ENCODE measurements at regions not wholly inside any gene's neighbourhood (a gene's known extent, or its start where the extent isn't known, plus 50 kb on each side); places are given as distances from the start of the nearest gene placed in this dataset.

- no peak for FAIRE-seq
- 12% methylated on average over 2 of the region's 2 CpGs for WGBS (ENCODE audit: low lambda C conversion rate)
- BruUV-seq (replicated peaks) = no TSS peak
These were observed 1017.4 kb downstream of the SQOR start for GRCh38 chr15:46652266-46652665.

GRCh38 chr15:46654993-46655392, 1020.2 kb downstream of the SQOR start:
- no peak for ATAC-seq
- BruUV-seq (replicated peaks) = no TSS peak
- Histone ChIP-seq H3K9ac (ENCODE audit: insufficient read depth, low read depth, low read length) (no peak overlapping the region), H3K36me3 (replicated peaks in 1 of 2; ENCODE audit: control insufficient read depth in 1 of 2, insufficient read depth in 2 of 2, low read length in 2 of 2) (no peaks in the 10 kb centered on the region), H3K4me1 (ENCODE audit: insufficient read depth, low read length) (no peaks in the 10 kb centered on the region), H3K4me2 (ENCODE audit: low read depth, low read length) (no peak overlapping the region), H3K79me2 (ENCODE audit: insufficient read depth, low read length) (no peaks in the 10 kb centered on the region), H3K9me3 (ENCODE audit: low read length) (peaks cover 90% of the 10 kb centered on the region), H3K27me3 (ENCODE audit: control insufficient read depth in 1 of 2, insufficient read depth in 2 of 2, low read length in 2 of 2) (no peaks in the 10 kb centered on the region), H4K20me1 (ENCODE audit: insufficient read depth, low read length) (no peaks in the 10 kb centered on the region), H3K4me3 (replicated peaks in 1 of 3; ENCODE audit: insufficient read depth in 1 of 3, low read depth in 2 of 3, low read length in 3 of 3) (no peak overlapping the region), H3K27ac (ENCODE audit: extremely low read length, insufficient read depth, low read length) (no peak overlapping the region), H2AFZ (ENCODE audit: low read length) (no peak overlapping the region)
- intact Hi-C loops (cut with micrococcal nuclease; ENCODE audit: unreplicated experiment) (no loop called here), in situ Hi-C loops (cut with HindIII; ENCODE audit: extremely low pct_ligation_motif_present, low pct_unique_long_range_greater_than_20kb) (no loop called here)
- 21% methylated on average over 2 of the region's 2 CpGs for WGBS (ENCODE audit: low lambda C conversion rate)
- ChIA-PET POLR2A (no interaction called here), CTCF (ENCODE audit: low intra/inter-chr PET ratio, low total read pairs) (no interaction called here)
- DNase-seq (ENCODE audit: low spot score) = no peak
- no peak for TF ChIP-seq RBAK (CRISPR knock-in tag; IDR thresholded peaks at IDR 0.05)
- TF ChIP-seq ZNF597 (CRISPR knock-in tag; IDR thresholded peaks at IDR 0.05) = no peak
- FAIRE-seq = no peak

More at GRCh38 chr15:46652266-46652665, 1017.4 kb downstream of the SQOR start:
- H3K27ac ChIP-seq (ENCODE audit: extremely low read length, insufficient read depth, low read length) = no peak overlapping the region
- ChIA-PET CTCF (ENCODE audit: low intra/inter-chr PET ratio, low total read pairs) (no interaction called here), POLR2A (no interaction called here)
- peaks cover 87% of the 10 kb centered on the region for H3K9me3 ChIP-seq (ENCODE audit: low read length)
- H3K4me2 ChIP-seq (ENCODE audit: low read depth, low read length) = no peak overlapping the region
- in situ Hi-C loops (cut with HindIII; ENCODE audit: extremely low pct_ligation_motif_present, low pct_unique_long_range_greater_than_20kb) = no loop called here
- no peak for TF ChIP-seq ZNF460 (CRISPR knock-in tag; IDR thresholded peaks at IDR 0.05; ENCODE audit: borderline replicate concordance)
- TF ChIP-seq ZNF503 (CRISPR knock-in tag; IDR thresholded peaks at IDR 0.05) = no peak
- no peak for TF ChIP-seq ZNF3 (CRISPR knock-in tag; IDR thresholded peaks at IDR 0.05)
- no peak overlapping the region for H3K9ac ChIP-seq (ENCODE audit: insufficient read depth, low read depth, low read length)
- no peak overlapping the region for H2AFZ ChIP-seq (ENCODE audit: low read length)
- intact Hi-C loops (cut with micrococcal nuclease; ENCODE audit: unreplicated experiment) = no loop called here
- H3K4me1 ChIP-seq (ENCODE audit: insufficient read depth, low read length) = no peaks in the 10 kb centered on the region
- no peak for ATAC-seq
- no peak for DNase-seq (ENCODE audit: low spot score)
- H3K27me3 ChIP-seq (ENCODE audit: control insufficient read depth in 1 of 2, insufficient read depth in 2 of 2, low read length in 2 of 2) = no peaks in the 10 kb centered on the region
- H3K36me3 ChIP-seq (replicated peaks in 1 of 2; ENCODE audit: control insufficient read depth in 1 of 2, insufficient read depth in 2 of 2, low read length in 2 of 2) = no peaks in the 10 kb centered on the region
- H4K20me1 ChIP-seq (ENCODE audit: insufficient read depth, low read length) = no peaks in the 10 kb centered on the region
- no peaks in the 10 kb centered on the region for H3K79me2 ChIP-seq (ENCODE audit: insufficient read depth, low read length)
- H3K4me3 ChIP-seq (replicated peaks in 1 of 3; ENCODE audit: insufficient read depth in 1 of 3, low read depth in 2 of 3, low read length in 3 of 3) = no peak overlapping the region
